Mesenchymal stem cell (in vitro differentiated cells and primary cell): ENCODE measurements at regions not wholly inside any gene's neighbourhood (a gene's known extent, or its start where the extent isn't known, plus 50 kb on each side); places are given as distances from the start of the nearest gene placed in this dataset.
"Not testable (repeated sequence)": the region's sequence is repeated elsewhere in the genome, so short reads cannot be mapped to it uniquely, and the experiment has no call there.

Experiments
- DNase-seq: peaks from one replicate; pipeline ENCODE4 v3.0.0-alpha.2; 2013
- H2AFZ ChIP-seq: one replicate; pipeline ENCODE4 v1.6.1; 2013; ENCODE audit warnings: low read depth, mild to moderate bottlenecking, control low read depth, inconsistent platforms, low read length, moderate library complexity
- H2AK5ac ChIP-seq: 2 replicates; pipeline ENCODE4 v1.6.1; 2013; ENCODE audit warnings: low read length, moderate library complexity, mild to moderate bottlenecking, inconsistent platforms; ENCODE audit not compliant: severe bottlenecking
- H2BK120ac ChIP-seq: one replicate; pipeline ENCODE4 v1.6.1; 2013; ENCODE audit warnings: low read depth, mild to moderate bottlenecking, inconsistent platforms, low read length, moderate library complexity
- H2BK12ac ChIP-seq, 2 experiments: one replicate each; pipeline ENCODE4 v1.6.1; 2013; ENCODE audit warnings: inconsistent platforms in 2 of 2, low read length in 2 of 2, mild to moderate bottlenecking in 2 of 2, moderate library complexity in 2 of 2, control low read depth in 1 of 2
- H2BK15ac ChIP-seq: one replicate; pipeline ENCODE4 v1.6.1; 2013; ENCODE audit warnings: mild to moderate bottlenecking, low read depth, inconsistent platforms; ENCODE audit not compliant: poor library complexity, severe bottlenecking
- H2BK5ac ChIP-seq: 2 replicates; pipeline ENCODE4 v1.6.1; 2013; ENCODE audit warnings: low read depth, mild to moderate bottlenecking, low read length, control low read depth, inconsistent platforms; ENCODE audit not compliant: poor library complexity, severe bottlenecking
- H3K14ac ChIP-seq, 2 experiments: one replicate each; pipeline ENCODE4 v1.6.1; 2013; ENCODE audit warnings: inconsistent platforms in 2 of 2, low read length in 2 of 2, control low read depth in 1 of 2, mild to moderate bottlenecking in 1 of 2, moderate library complexity in 1 of 2
- H3K18ac ChIP-seq, 2 experiments: one replicate each; pipeline ENCODE4 v1.6.1; 2013; ENCODE audit warnings: inconsistent platforms in 2 of 2, low read length in 2 of 2, control low read depth in 1 of 2, low read depth in 1 of 2, mild to moderate bottlenecking in 1 of 2
- H3K23ac ChIP-seq, 2 experiments: one replicate each; pipeline ENCODE4 v1.6.1; 2013; ENCODE audit warnings: inconsistent platforms in 2 of 2, low read length in 2 of 2, mild to moderate bottlenecking in 2 of 2, moderate library complexity in 2 of 2, control low read depth in 1 of 2
- H3K27ac ChIP-seq: 2 replicates; pipeline ENCODE4 v1.5.1; 2013; ENCODE audit warnings: mild to moderate bottlenecking, moderate library complexity, low read length, control low read depth, inconsistent platforms; ENCODE audit not compliant: poor library complexity, severe bottlenecking
- H3K27me3 ChIP-seq, 2 experiments: 2 replicates each; pipeline versions ENCODE4 v1.6.1 to v1.7.0; 2013; ENCODE audit warnings: low read length in 2 of 2, mild to moderate bottlenecking in 2 of 2, moderate library complexity in 2 of 2, control low read depth in 1 of 2, inconsistent platforms in 1 of 2; ENCODE audit not compliant: control insufficient read depth in 1 of 2, insufficient read depth in 1 of 2
- H3K36me3 ChIP-seq, 2 experiments: 2 replicates each; pipeline versions ENCODE4 v1.6.1 to v1.7.0; 2013; ENCODE audit warnings: low read length in 2 of 2, control low read depth in 1 of 2, inconsistent platforms in 1 of 2, low read depth in 1 of 2, mild to moderate bottlenecking in 1 of 2; ENCODE audit not compliant: insufficient read depth in 2 of 2, control insufficient read depth in 1 of 2
- H3K4ac ChIP-seq, 2 experiments: one replicate each; pipeline ENCODE4 v1.6.1; 2013; ENCODE audit warnings: inconsistent platforms in 2 of 2, low read length in 2 of 2, mild to moderate bottlenecking in 2 of 2, moderate library complexity in 2 of 2, control low read depth in 1 of 2, low read depth in 1 of 2
- H3K4me1 ChIP-seq: 2 replicates; pipeline ENCODE4 v1.6.1; 2013; ENCODE audit warnings: low read depth, low read length, control low read depth; ENCODE audit not compliant: control insufficient read depth, insufficient read depth
- H3K4me2 ChIP-seq: 2 replicates; pipeline ENCODE4 v1.6.1; 2013; ENCODE audit warnings: low read length, mild to moderate bottlenecking, inconsistent platforms; ENCODE audit not compliant: poor library complexity, severe bottlenecking
- H3K4me3 ChIP-seq, 2 experiments: 2 replicates each; pipeline versions ENCODE4 v1.5.1 to v1.7.0; 2013; ENCODE audit warnings: low read length in 2 of 2, mild to moderate bottlenecking in 2 of 2, control low read depth in 1 of 2, low read depth in 1 of 2; ENCODE audit not compliant: insufficient read depth in 1 of 2
- H3K79me1 ChIP-seq: replicated peaks from 2 replicates; pipeline ENCODE4 v1.6.1; 2013; ENCODE audit warnings: mild to moderate bottlenecking, control low read depth, low read length, inconsistent platforms; ENCODE audit not compliant: poor library complexity, severe bottlenecking
- H3K9ac ChIP-seq: 2 replicates; pipeline ENCODE4 v1.7.0; 2013; ENCODE audit warnings: mild to moderate bottlenecking, low read length, moderate library complexity
- H3K9me3 ChIP-seq: 2 replicates; pipeline ENCODE4 v1.7.0; 2013; ENCODE audit warnings: mild to moderate bottlenecking, low read length; ENCODE audit not compliant: control insufficient read depth
- H4K8ac ChIP-seq: one replicate; pipeline ENCODE4 v1.6.1; 2013; ENCODE audit warnings: inconsistent platforms, mild to moderate bottlenecking, low read length, moderate library complexity
- H4K91ac ChIP-seq: one replicate; pipeline ENCODE4 v1.6.1; 2013; ENCODE audit warnings: mild to moderate bottlenecking, low read length, inconsistent platforms
- WGBS: methylation state at CpG from one replicate; pipeline ENCODE4 v1.1.7; 2013; ENCODE audit warnings: mixed read lengths; 5-methylcytosine and 5-hydroxymethylcytosine counted together

DNA sequence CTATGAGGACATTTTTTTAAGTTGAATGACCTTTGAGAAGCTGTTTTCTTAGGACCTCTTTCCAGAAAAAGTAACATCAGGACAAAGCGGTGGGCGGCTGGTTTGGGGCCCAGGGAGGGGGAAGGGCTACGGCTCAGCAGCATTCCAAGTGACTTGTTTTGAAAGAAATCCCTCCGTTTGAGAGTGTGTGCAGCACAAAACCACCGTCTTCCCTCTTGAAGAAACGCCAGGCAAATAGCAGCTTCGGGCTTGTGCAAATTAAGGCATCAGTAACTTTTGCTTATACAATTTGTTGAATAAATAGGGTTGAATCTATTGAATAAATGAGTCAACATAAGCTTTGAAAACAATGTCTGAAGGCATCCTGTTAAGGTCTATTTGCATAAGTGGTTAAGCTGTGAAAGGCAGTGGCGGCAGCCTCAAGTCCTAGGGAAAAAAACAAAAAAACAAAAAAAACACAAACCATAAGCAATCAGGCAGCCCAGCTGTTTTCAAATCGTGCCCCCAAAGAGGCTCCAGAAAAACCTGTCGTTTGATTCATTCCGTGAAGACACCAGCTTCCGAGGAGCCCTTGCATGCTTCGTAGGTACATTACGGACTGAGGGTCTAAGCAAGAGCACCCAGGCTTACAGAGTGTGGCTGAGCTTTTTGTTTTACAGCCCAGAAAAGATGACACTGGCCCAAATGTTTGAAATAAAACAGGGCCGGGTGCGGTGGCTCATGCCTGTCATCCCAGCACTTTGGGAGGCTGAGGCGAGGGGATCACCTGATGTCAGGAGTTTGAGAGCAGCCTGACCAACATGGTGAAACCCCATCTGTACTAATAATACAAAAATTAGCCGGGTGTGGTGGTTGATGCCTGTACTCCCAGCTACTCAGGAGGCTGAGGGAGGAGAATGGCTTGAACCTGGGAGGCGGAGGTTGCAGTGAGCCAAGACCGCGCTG lies 103.7 kb downstream of the CRLF2 start:
- H2BK5ac ChIP-seq: no peak overlapping the region
- no peak overlapping the region for H2AK5ac ChIP-seq
- no peak overlapping the region for H3K18ac ChIP-seq
- no peak overlapping the region for H2BK12ac ChIP-seq
- H3K23ac ChIP-seq: no peak overlapping the region
- H2BK15ac ChIP-seq: no peak overlapping the region
- no peak overlapping the region for H3K27ac ChIP-seq
- peaks cover 0 to 5% of the 10 kb centered on the region in 2 experiments for H3K27me3 ChIP-seq
- no peak overlapping the region for H2AFZ ChIP-seq
- no peak overlapping the region for H4K91ac ChIP-seq
- DNase-seq: no peak
- H4K8ac ChIP-seq: no peak overlapping the region
- H2BK120ac ChIP-seq: no peak overlapping the region
- no peak overlapping the region for H3K9ac ChIP-seq
- H3K4me2 ChIP-seq: no peak overlapping the region
- no peaks in the 10 kb centered on the region for H3K36me3 ChIP-seq
- no peak overlapping the region for H3K4ac ChIP-seq
- H3K9me3 ChIP-seq: no peaks in the 10 kb centered on the region
- 36% methylated on average over 20 of the region's 21 CpGs for WGBS
- no peak overlapping the region for H3K14ac ChIP-seq
- H3K4me3 ChIP-seq: no peak overlapping the region
- no peaks in the 10 kb centered on the region for H3K4me1 ChIP-seq
- no peaks in the 10 kb centered on the region for H3K79me1 ChIP-seq

DNA sequence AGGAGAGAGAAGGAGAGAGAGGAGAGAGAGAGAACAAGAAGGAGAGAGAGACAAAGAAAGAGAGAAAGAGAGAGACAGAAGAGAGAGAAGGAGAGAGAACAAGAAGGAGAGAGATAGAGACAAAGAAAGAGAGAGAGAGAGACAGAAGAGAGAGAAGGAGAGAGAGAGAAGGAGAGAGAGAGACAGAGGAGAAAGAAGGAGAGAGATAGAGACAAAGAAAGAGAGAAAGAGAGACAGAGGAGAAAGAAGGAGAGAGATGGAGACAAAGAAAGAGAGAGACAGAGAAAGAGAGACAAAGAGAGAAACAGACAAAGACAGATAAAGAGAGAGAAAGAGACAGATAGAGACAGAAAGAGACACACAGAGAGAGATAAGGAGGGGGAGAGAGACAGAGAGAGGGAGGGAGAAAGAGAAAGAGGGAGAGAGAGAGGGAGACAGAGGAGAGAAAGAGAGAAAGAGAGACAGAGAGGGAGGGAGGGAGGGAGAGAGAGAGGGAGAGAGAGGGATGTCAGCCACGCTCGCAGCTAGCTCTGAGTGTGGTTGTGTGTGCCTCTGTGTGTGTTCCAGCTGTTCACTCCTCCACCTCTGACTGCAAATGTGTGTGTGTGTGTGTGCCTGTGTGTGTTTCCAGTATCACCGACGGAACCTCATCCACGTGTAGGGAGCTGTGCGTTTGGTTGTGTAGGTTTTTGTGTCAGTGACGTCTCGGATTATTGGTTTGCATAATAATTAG lies 105.8 kb downstream of the CRLF2 start:
- Histone ChIP-seq H4K91ac (no peak overlapping the region), H3K27me3 (no peaks in the 10 kb centered on the region)

DNA sequence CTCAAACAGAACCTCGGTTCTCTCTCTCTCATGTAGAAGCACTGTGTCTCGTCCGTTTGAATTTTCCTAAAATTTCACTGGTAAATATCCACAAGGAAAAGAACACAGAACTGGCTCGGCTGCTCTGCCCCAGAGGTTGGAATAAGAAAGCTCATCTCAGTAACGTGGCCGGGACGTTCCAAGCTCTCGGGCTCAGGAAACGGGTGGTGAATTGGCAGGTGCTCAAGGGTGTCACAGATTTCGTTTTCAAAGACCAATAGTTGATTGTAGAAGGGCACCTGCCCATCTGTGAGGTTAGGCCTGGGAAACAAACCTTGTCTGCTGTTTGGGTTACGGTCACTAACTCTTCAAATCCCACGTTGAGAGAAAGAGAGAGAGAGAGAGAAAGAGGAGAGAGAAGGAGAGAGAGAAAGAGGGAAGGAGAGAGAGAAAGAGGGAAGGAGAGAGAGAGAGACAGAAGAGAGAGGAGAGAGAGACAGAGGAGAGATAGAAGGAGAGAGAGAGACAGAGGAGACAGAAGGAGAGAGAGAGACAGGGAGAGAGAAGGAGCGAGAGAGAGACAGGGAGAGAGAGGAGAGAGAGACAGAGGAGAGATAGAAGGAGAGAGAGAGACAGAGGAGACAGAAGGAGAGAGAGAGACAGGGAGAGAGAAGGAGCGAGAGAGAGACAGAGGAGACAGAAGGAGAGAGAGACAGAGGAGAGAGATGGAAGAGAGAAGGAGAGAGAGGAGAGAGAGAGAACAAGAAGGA lies 106.6 kb downstream of the CRLF2 start:
- no peak overlapping the region for H2AK5ac ChIP-seq
- no peak for DNase-seq
- no peak overlapping the region for H3K27ac ChIP-seq
- H3K4me2 ChIP-seq: no peak overlapping the region
- H2BK15ac ChIP-seq: no peak overlapping the region
- H4K91ac ChIP-seq: no peak overlapping the region
- H3K9me3 ChIP-seq: no peaks in the 10 kb centered on the region
- no peak overlapping the region for H2BK120ac ChIP-seq
- no peak overlapping the region for H3K4ac ChIP-seq
- H3K4me3 ChIP-seq: no peak overlapping the region
- WGBS: 48% methylated on average over 14 of the region's 14 CpGs
- no peak overlapping the region for H3K14ac ChIP-seq
- H2AFZ ChIP-seq: no peak overlapping the region
- H3K23ac ChIP-seq: no peak overlapping the region
- no peak overlapping the region for H3K9ac ChIP-seq
- no peaks in the 10 kb centered on the region for H3K79me1 ChIP-seq
- H4K8ac ChIP-seq: no peak overlapping the region
- no peaks in the 10 kb centered on the region for H3K27me3 ChIP-seq
- H2BK5ac ChIP-seq: no peak overlapping the region
- H2BK12ac ChIP-seq: no peak overlapping the region
- H3K18ac ChIP-seq: no peak overlapping the region
- no peaks in the 10 kb centered on the region for H3K36me3 ChIP-seq
- no peaks in the 10 kb centered on the region for H3K4me1 ChIP-seq

More for the DNA sequence above, 105.8 kb downstream of the CRLF2 start:
- DNase-seq: no peak
- H4K8ac ChIP-seq: no peak overlapping the region
- H3K9ac ChIP-seq: no peak overlapping the region
- H3K27ac ChIP-seq: no peak overlapping the region
- H2BK5ac ChIP-seq: no peak overlapping the region
- no peak overlapping the region for H2BK120ac ChIP-seq
- no peak overlapping the region for H2BK15ac ChIP-seq
- no peak overlapping the region for H3K14ac ChIP-seq
- H3K79me1 ChIP-seq: no peaks in the 10 kb centered on the region
- H2AFZ ChIP-seq: no peak overlapping the region
- no peaks in the 10 kb centered on the region for H3K9me3 ChIP-seq
- H3K4me3 ChIP-seq: no peak overlapping the region
- no peaks in the 10 kb centered on the region for H3K36me3 ChIP-seq
- no peak overlapping the region for H3K23ac ChIP-seq
- no peak overlapping the region for H3K4me2 ChIP-seq
- H3K18ac ChIP-seq: no peak overlapping the region
- no peaks in the 10 kb centered on the region for H3K4me1 ChIP-seq
- no peak overlapping the region for H3K4ac ChIP-seq
- no peak overlapping the region for H2AK5ac ChIP-seq
- WGBS: 44% methylated on average over 8 of the region's 8 CpGs
- H2BK12ac ChIP-seq: no peak overlapping the region

DNA sequence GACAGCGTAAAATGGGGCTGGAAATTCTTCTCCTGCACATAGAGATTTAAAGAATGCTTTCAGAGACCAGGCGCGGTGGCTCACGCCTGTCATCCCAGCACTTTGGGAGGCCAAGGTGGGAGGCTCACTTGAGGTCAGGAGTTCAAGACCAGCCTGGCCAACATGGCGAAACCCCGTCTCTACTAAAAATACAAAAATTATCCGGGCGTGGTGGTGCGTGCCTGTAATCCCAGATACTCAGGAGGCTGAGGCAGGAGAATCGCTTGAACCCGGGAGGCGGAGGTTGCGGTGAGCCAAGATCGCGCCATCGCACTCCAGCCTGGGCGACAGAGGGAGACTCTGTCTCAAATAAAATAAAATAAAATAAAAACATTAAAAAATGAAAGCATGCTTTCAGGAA lies 107.4 kb downstream of the CRLF2 start:
- not testable (repeated sequence) for H3K18ac ChIP-seq, H2AK5ac ChIP-seq, H3K36me3 ChIP-seq, H2BK120ac ChIP-seq, H3K4ac ChIP-seq, H4K91ac ChIP-seq, H2AFZ ChIP-seq, H2BK12ac ChIP-seq, H3K27ac ChIP-seq, H4K8ac ChIP-seq, H3K14ac ChIP-seq, DNase-seq, H3K4me3 ChIP-seq, H3K4me1 ChIP-seq, H2BK5ac ChIP-seq, H3K27me3 ChIP-seq, H3K9ac ChIP-seq, H3K23ac ChIP-seq, H3K4me2 ChIP-seq, H3K9me3 ChIP-seq, H3K79me1 ChIP-seq, H2BK15ac ChIP-seq
- 93% methylated on average over 12 of the region's 17 CpGs for WGBS
